Ectodermal cell (in vitro differentiated cells): ENCODE measurements at regions not wholly inside any gene's neighbourhood (a gene's known extent, or its start where the extent isn't known, plus 50 kb on each side); places are given as distances from the start of the nearest gene placed in this dataset.

Experiments used
- H3K27ac ChIP-seq: 2 replicates; pipeline ENCODE4 v1.7.0; 2013; ENCODE audit warnings: mild to moderate bottlenecking, low read depth, low read length; ENCODE audit not compliant: insufficient read depth, poor library complexity, severe bottlenecking
- H3K27me3 ChIP-seq: 2 replicates; pipeline ENCODE4 v1.7.0; 2013; ENCODE audit warnings: mild to moderate bottlenecking, low read length; ENCODE audit not compliant: insufficient read depth, control insufficient read depth, poor library complexity, severe bottlenecking
- H3K36me3 ChIP-seq: one replicate; pipeline ENCODE4 v1.7.0; 2013; ENCODE audit warnings: low read length; ENCODE audit not compliant: control insufficient read depth, insufficient read depth
- H3K4me1 ChIP-seq: one replicate; pipeline ENCODE4 v1.7.0; 2013; ENCODE audit warnings: low read length; ENCODE audit not compliant: control insufficient read depth, insufficient read depth
- H3K4me3 ChIP-seq: 2 replicates; pipeline ENCODE4 v1.7.0; 2013; ENCODE audit warnings: low read depth, low read length, control low read depth; ENCODE audit not compliant: insufficient read depth
- H3K9me3 ChIP-seq: 2 replicates; pipeline ENCODE4 v1.7.0; 2013; ENCODE audit warnings: mild to moderate bottlenecking, low read length, moderate library complexity; ENCODE audit not compliant: control insufficient read depth
- WGBS, 2 experiments: methylation state at CpG; one replicate each; pipeline ENCODE4 v1.1.7; 2013; ENCODE audit warnings: missing lambda C conversion rate in 2 of 2; 5-methylcytosine and 5-hydroxymethylcytosine counted together

DNA sequence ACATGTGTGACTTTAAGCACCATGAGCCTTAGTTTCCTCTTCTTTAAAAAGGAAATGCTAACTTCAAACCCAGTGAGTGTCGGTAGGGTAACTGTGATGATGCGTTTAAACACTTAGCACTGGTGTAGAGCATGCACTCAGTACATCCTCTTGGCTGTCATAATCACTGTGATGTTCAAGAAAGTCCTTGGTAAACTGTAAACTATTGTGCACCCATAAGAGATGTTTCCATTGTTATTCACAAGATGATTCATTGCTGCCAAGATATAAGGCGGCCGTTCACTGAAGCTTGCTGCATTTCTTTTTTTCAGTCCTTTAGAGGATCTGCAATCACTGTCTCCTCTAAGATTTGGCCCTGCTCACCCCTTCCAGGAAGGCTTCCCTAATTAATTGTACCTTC is 61.8 kb upstream of the DAB1 start:
- H3K27me3 ChIP-seq = no peaks in the 10 kb centered on the region
- H3K4me3 ChIP-seq = no peak overlapping the region
- no peaks in the 10 kb centered on the region for H3K9me3 ChIP-seq
- H3K4me1 ChIP-seq = no peaks in the 10 kb centered on the region
- no peaks in the 10 kb centered on the region for H3K36me3 ChIP-seq
- H3K27ac ChIP-seq = no peak overlapping the region
- 93% methylated on average over 4 of the region's 4 CpGs for WGBS, 2 experiments

DNA sequence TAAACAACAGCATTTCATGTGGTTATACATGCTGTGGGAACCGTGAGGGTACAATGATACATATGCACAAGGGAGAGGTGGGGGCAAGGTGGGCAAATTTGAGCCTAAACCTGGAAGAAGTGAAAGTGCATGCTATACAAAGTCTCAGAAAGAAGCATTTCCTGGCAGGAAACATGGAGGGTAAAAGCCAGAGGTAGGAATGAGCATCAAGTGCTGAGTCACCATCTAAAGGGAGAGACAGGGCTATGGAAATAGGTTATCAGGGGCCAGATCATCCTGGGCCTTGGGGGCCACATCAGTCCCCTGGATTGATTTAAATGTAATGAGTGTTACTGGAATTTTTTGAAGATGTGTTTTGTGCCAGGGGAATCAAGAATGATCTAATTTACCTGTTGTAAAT is 60.1 kb upstream of the DAB1 start:
- Histone ChIP-seq H3K9me3 (no peaks in the 10 kb centered on the region), H3K36me3 (no peaks in the 10 kb centered on the region), H3K27me3 (no peaks in the 10 kb centered on the region), H3K4me1 (no peaks in the 10 kb centered on the region), H3K4me3 (no peak overlapping the region), H3K27ac (no peak overlapping the region)
- WGBS, 2 experiments = 89 to 96% methylated on average over 1 of the region's 1 CpG

DNA sequence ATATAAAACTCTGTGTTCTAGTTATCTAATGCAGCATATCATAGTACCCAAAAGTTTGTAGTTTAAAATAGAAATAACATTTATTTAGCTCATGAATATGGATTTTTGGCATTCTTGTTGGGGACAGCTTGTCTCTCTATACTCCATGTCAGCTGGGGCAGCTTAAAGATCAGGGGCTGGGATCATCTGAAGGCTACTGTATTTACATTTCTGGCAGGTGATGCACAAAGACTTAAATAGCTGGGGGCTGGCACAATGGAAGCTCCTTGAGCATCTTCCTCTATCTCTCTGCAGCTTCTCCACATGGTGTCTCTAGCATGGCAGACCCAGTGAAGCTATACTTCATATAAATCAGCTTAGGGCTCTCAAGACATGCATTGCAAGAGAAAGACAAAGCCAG is 55.6 kb upstream of the DAB1 start:
- Histone ChIP-seq H3K27me3 (no peaks in the 10 kb centered on the region), H3K36me3 (no peaks in the 10 kb centered on the region), H3K27ac (no peak overlapping the region), H3K9me3 (no peaks in the 10 kb centered on the region), H3K4me1 (no peaks in the 10 kb centered on the region), H3K4me3 (no peak overlapping the region)

DNA sequence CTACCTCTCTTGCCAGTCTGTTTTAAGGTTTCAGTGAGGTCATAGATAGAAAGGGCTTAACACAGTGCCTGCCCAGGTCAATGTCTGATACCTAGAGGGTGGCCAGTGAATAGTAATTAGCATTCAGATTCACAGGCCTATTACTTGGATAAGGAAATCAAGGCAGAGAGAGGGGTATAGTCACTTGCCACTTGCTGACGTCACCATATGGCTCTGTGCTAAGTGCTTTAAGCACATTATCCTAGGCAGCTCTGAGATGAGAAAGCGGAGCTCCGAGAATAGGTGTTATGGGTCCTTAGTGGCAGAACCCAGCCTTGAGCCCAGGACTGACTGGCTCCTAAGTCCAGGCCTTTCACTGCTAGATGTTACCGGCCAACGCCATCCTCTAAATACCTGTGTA is 51.5 kb upstream of the DAB1 start:
- WGBS, 2 experiments = 91 to 96% methylated on average over 5 of the region's 5 CpGs

DNA sequence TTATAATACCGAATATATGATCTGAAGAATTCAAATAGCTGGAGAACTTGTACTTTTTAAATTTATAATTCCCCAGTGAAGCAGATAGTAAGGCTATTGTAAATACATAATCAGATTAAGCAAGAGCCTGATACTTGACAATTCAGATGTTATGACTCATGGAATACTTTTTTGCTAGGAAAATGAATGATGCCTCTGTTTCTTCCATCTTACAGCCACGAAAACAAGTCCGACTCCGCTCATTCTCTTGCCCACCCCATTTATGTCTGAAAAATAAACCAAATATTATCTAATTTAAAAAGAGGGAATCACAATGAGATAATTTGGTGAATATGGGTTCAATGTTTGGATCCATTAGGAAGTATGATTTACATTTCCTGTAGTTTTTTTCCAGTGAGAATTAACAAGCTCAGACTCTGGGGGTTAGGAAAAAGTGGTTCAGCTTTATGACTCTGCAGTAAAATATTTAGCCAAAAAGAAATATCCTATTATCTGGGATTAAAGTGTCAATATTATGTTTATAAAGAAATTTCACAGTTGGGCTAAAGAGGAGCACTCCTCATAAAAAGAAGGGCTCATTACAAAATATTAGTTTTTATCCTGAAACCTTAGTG is 50.4 kb upstream of the DAB1 start:
- H3K27me3 ChIP-seq = no peaks in the 10 kb centered on the region
- no peak overlapping the region for H3K4me3 ChIP-seq
- no peak overlapping the region for H3K27ac ChIP-seq
- no peaks in the 10 kb centered on the region for H3K9me3 ChIP-seq
- no peaks in the 10 kb centered on the region for H3K36me3 ChIP-seq
- no peaks in the 10 kb centered on the region for H3K4me1 ChIP-seq
- 80 to 94% methylated on average over 1 to 3 of the region's 4 CpGs for WGBS, 2 experiments

More for the DNA sequence above, 51.5 kb upstream of the DAB1 start:
- H3K27me3 ChIP-seq = no peaks in the 10 kb centered on the region
- no peaks in the 10 kb centered on the region for H3K4me1 ChIP-seq
- H3K4me3 ChIP-seq = no peak overlapping the region
- H3K9me3 ChIP-seq = no peaks in the 10 kb centered on the region
- H3K27ac ChIP-seq = no peak overlapping the region
- no peaks in the 10 kb centered on the region for H3K36me3 ChIP-seq
